ENCODE measurements at regions not wholly inside any gene's neighbourhood (a gene's known extent, or its start where the extent isn't known, plus 50 kb on each side); places are given as distances from the start of the nearest gene placed in this dataset.
"Not testable (repeated sequence)": the region's sequence is repeated elsewhere in the genome, so short reads cannot be mapped to it uniquely, and the experiment has no call there.

- no peaks in the 10 kb centered on the region for H3K9me3 ChIP-seq (replicated peaks; ENCODE audit: control insufficient read depth, insufficient read depth, low read length)
- dilution Hi-C loops (cut with MboI; ENCODE audit: extremely low pct_ligation_motif_present, low sequenced_read_pairs) (no loop called here), intact Hi-C loops (cut with micrococcal nuclease) (no loop called here)
- TF ChIP-seq EZH2 (IDR thresholded peaks at IDR 0.05; ENCODE audit: borderline replicate concordance, low read depth, low read length, severe bottlenecking) (no peak), POLR2AphosphoS5 (IDR thresholded peaks at IDR 0.05; ENCODE audit: insufficient read depth, low read depth, low read length) (no peak), FOS (IDR thresholded peaks at IDR 0.05; ENCODE audit: borderline replicate concordance, insufficient read depth, low read length) (no peak), POLR2A (IDR thresholded peaks at IDR 0.05; ENCODE audit: low read depth, low read length) (no peak), MYC (IDR thresholded peaks at IDR 0.05; ENCODE audit: low read depth, low read length) (no peak), GATA2 (IDR thresholded peaks at IDR 0.05; ENCODE audit: insufficient read depth, insufficient read length, low read depth, low read length) (no peak), JUN (IDR thresholded peaks at IDR 0.05; ENCODE audit: borderline replicate concordance, insufficient read depth, insufficient read length, low read depth) (no peak)
- TF ChIP-seq, protein P1, sequence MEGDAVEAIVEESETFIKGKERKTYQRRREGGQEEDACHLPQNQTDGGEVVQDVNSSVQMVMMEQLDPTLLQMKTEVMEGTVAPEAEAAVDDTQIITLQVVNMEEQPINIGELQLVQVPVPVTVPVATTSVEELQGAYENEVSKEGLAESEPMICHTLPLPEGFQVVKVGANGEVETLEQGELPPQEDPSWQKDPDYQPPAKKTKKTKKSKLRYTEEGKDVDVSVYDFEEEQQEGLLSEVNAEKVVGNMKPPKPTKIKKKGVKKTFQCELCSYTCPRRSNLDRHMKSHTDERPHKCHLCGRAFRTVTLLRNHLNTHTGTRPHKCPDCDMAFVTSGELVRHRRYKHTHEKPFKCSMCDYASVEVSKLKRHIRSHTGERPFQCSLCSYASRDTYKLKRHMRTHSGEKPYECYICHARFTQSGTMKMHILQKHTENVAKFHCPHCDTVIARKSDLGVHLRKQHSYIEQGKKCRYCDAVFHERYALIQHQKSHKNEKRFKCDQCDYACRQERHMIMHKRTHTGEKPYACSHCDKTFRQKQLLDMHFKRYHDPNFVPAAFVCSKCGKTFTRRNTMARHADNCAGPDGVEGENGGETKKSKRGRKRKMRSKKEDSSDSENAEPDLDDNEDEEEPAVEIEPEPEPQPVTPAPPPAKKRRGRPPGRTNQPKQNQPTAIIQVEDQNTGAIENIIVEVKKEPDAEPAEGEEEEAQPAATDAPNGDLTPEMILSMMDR (IDR thresholded peaks at IDR 0.05; ENCODE audit: extremely low read depth in 1 of 2, insufficient read depth in 1 of 2, low read depth in 1 of 2, low read length in 2 of 2) = no peak
- TF ChIP-seq, protein P2, sequence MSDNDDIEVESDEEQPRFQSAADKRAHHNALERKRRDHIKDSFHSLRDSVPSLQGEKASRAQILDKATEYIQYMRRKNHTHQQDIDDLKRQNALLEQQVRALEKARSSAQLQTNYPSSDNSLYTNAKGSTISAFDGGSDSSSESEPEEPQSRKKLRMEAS (IDR thresholded peaks at IDR 0.05; ENCODE audit: insufficient read depth, insufficient read length) = no peak
- no peaks in the 10 kb centered on the region for H3K9me1 ChIP-seq (replicated peaks; ENCODE audit: control insufficient read depth, extremely low read depth, insufficient read depth, low read length)
- POLR2A ChIA-PET = no interaction called here
- CTCF ChIA-PET = no interaction called here
- no peaks in the 10 kb centered on the region for H3K79me2 ChIP-seq (ENCODE audit: control insufficient read depth, insufficient read depth, low read length)
- no peak overlapping the region for H2AFZ ChIP-seq (ENCODE audit: low read depth, low read length)
- no peak overlapping the region for H3K27ac ChIP-seq (ENCODE audit: insufficient read depth, low read depth, low read length)
- no TSS peak for BruUV-seq (replicated peaks)
- no peaks in the 10 kb centered on the region for H3K36me3 ChIP-seq (ENCODE audit: control insufficient read depth in 2 of 2, extremely low read depth in 1 of 2, insufficient read depth in 2 of 2, low read length in 2 of 2)
- H4K20me1 ChIP-seq (replicated peaks; ENCODE audit: control insufficient read depth, extremely low read depth, insufficient read depth, low read length) = no peaks in the 10 kb centered on the region
- FAIRE-seq = no peak
- H3K9ac ChIP-seq (replicated peaks; ENCODE audit: extremely low read depth, insufficient read depth, low read length) = no peak overlapping the region
- no peak overlapping the region for H3K4me2 ChIP-seq (ENCODE audit: insufficient read depth, low read length)
- H3K4me1 ChIP-seq (ENCODE audit: control insufficient read depth, extremely low read depth, insufficient read depth, low read length) = no peaks in the 10 kb centered on the region
- H3K4me3 ChIP-seq (replicated peaks in 1 of 3; ENCODE audit: insufficient read depth in 1 of 3, low read depth in 1 of 3, low read length in 3 of 3) = no peak overlapping the region
- no peak for DNase-seq (ENCODE audit: low read depth, low spot score)
- H3K27me3 ChIP-seq (ENCODE audit: control insufficient read depth in 2 of 2, insufficient read depth in 2 of 2, low read length in 2 of 2) = no peaks in the 10 kb centered on the region
These were observed 308.8 kb downstream of the RPIA start for GRCh38 chr2:89000235-89000634.

DNA sequence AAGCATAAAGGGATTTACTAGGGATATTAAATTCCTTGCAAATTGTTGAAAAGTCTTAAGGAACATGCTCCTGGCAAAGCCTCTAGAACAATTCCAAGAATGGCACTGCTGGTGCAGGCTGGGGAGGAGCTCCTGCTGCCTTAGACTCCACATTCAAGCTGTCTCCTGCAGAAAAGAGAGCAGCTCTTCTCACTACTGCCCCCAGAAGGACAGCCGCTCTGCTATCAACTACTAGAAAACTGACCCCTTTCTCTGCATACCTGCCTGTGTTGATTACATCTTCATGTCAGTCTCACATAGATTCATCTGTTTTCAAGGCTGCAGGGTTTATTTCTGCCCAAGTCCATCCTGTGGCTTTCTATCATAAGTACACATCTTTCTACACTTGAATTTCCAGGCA lies 312.8 kb downstream of the RPIA start:
- H3K4me3 ChIP-seq (replicated peaks in 1 of 3; ENCODE audit: insufficient read depth in 1 of 3, low read depth in 1 of 3, low read length in 3 of 3); H4K20me1 ChIP-seq (replicated peaks; ENCODE audit: control insufficient read depth, extremely low read depth, insufficient read depth, low read length); POLR2A ChIA-PET; dilution Hi-C loops (cut with MboI; ENCODE audit: extremely low pct_ligation_motif_present, low sequenced_read_pairs); CTCF ChIA-PET; H2AFZ ChIP-seq (ENCODE audit: low read depth, low read length); H3K9me3 ChIP-seq (replicated peaks; ENCODE audit: control insufficient read depth, insufficient read depth, low read length); FAIRE-seq; DNase-seq (ENCODE audit: low read depth, low spot score); intact Hi-C loops (cut with micrococcal nuclease); BruUV-seq (replicated peaks); H3K79me2 ChIP-seq (ENCODE audit: control insufficient read depth, insufficient read depth, low read length); H3K27me3 ChIP-seq (ENCODE audit: control insufficient read depth in 2 of 2, insufficient read depth in 2 of 2, low read length in 2 of 2); H3K27ac ChIP-seq (ENCODE audit: insufficient read depth, low read depth, low read length); H3K9ac ChIP-seq (replicated peaks; ENCODE audit: extremely low read depth, insufficient read depth, low read length); H3K4me2 ChIP-seq (ENCODE audit: insufficient read depth, low read length); H3K9me1 ChIP-seq (replicated peaks; ENCODE audit: control insufficient read depth, extremely low read depth, insufficient read depth, low read length); H3K4me1 ChIP-seq (ENCODE audit: control insufficient read depth, extremely low read depth, insufficient read depth, low read length); H3K36me3 ChIP-seq (ENCODE audit: control insufficient read depth in 2 of 2, extremely low read depth in 1 of 2, insufficient read depth in 2 of 2, low read length in 2 of 2): not testable (repeated sequence)

GRCh38 chr2:89020566-89020965 lies 329.1 kb downstream of the RPIA start:
- DNase-seq (ENCODE audit: low read depth, low spot score); H3K36me3 ChIP-seq (ENCODE audit: control insufficient read depth in 2 of 2, extremely low read depth in 1 of 2, insufficient read depth in 2 of 2, low read length in 2 of 2); H3K4me2 ChIP-seq (ENCODE audit: insufficient read depth, low read length); H3K27ac ChIP-seq (ENCODE audit: insufficient read depth, low read depth, low read length); intact Hi-C loops (cut with micrococcal nuclease); H3K27me3 ChIP-seq (ENCODE audit: control insufficient read depth in 2 of 2, insufficient read depth in 2 of 2, low read length in 2 of 2); H3K4me1 ChIP-seq (ENCODE audit: control insufficient read depth, extremely low read depth, insufficient read depth, low read length); H2AFZ ChIP-seq (ENCODE audit: low read depth, low read length); H3K79me2 ChIP-seq (ENCODE audit: control insufficient read depth, insufficient read depth, low read length); BruUV-seq (replicated peaks); POLR2A ChIA-PET; H3K4me3 ChIP-seq (replicated peaks in 1 of 3; ENCODE audit: insufficient read depth in 1 of 3, low read depth in 1 of 3, low read length in 3 of 3); H3K9me3 ChIP-seq (replicated peaks; ENCODE audit: control insufficient read depth, insufficient read depth, low read length); H3K9ac ChIP-seq (replicated peaks; ENCODE audit: extremely low read depth, insufficient read depth, low read length); H4K20me1 ChIP-seq (replicated peaks; ENCODE audit: control insufficient read depth, extremely low read depth, insufficient read depth, low read length); H3K9me1 ChIP-seq (replicated peaks; ENCODE audit: control insufficient read depth, extremely low read depth, insufficient read depth, low read length); CTCF ChIA-PET; FAIRE-seq; dilution Hi-C loops (cut with MboI; ENCODE audit: extremely low pct_ligation_motif_present, low sequenced_read_pairs): not testable (repeated sequence)
